Sciatic nerve (tissue), 2 donors: ENCODE measurements at regions not wholly inside any gene's neighbourhood (a gene's known extent, or its start where the extent isn't known, plus 50 kb on each side); places are given as distances from the start of the nearest gene placed in this dataset.
"Not testable (repeated sequence)": the region's sequence is repeated elsewhere in the genome, so short reads cannot be mapped to it uniquely, and the experiment has no call there.

Source experiments
- ATAC-seq: fragments of 200-7000 bp; cut with Tn5 transposase; one replicate; pipeline ENCODE4 v1.9.1; 2020; ENCODE audit warnings: mild to moderate bottlenecking, moderate library complexity
- DNase-seq: peaks from one replicate; pipeline ENCODE4 v3.0.0-alpha.2; 2020; ENCODE audit warnings: low spot score
- intact Hi-C: fragments of 100-400 bp; cut with DNase I; formaldehyde crosslinking; loops from one replicate; pipeline ENCODE4 v1.14.2; 2022
- donor health status: DM: no; HTN: no; CAD: no.
- donor health status: DM: no; HTN: no; CAD: no.

GRCh38 chr2:150230004-150230403 lies 257.5 kb downstream of the RND3 start:
- intact Hi-C loops: no loop called here
- ATAC-seq: no peak

GRCh38 chr2:150228936-150229335 lies 258.5 kb downstream of the RND3 start:
- no peak for DNase-seq
- intact Hi-C loops: no loop called here
- no peak for ATAC-seq

More at GRCh38 chr2:150230004-150230403, 257.5 kb downstream of the RND3 start:
- no peak for DNase-seq

- no peak for DNase-seq
- intact Hi-C loops: no loop called here
- ATAC-seq: no peak
Measured at GRCh38 chr2:150225030-150225429, 262.4 kb downstream of the RND3 start.

GRCh38 chr2:150224321-150224720 lies 263.1 kb downstream of the RND3 start:
- DNase-seq (no peak), ATAC-seq (no peak)
- intact Hi-C loops: no loop called here

GRCh38 chr2:150222942-150223341 lies 264.5 kb downstream of the RND3 start:
- ATAC-seq: no peak
- intact Hi-C loops: no loop called here
- no peak for DNase-seq

GRCh38 chr2:150222379-150222778 lies 265.1 kb downstream of the RND3 start:
- intact Hi-C loops: no loop called here
- ATAC-seq (no peak), DNase-seq (no peak)

GRCh38 chr2:150219861-150220260 lies 267.6 kb downstream of the RND3 start:
- intact Hi-C loops: no loop called here
- no peak for ATAC-seq

GRCh38 chr2:150215041-150215440 lies 272.4 kb downstream of the RND3 start:
- DNase-seq: no peak
- ATAC-seq: no peak
- intact Hi-C loops: no loop called here

More at GRCh38 chr2:150219861-150220260, 267.6 kb downstream of the RND3 start:
- no peak for DNase-seq

GRCh38 chr2:150214626-150215025 lies 272.8 kb downstream of the RND3 start:
- ATAC-seq (no peak), DNase-seq (no peak)
- intact Hi-C loops: no loop called here

GRCh38 chr2:150212722-150213171 lies 274.7 kb downstream of the RND3 start:
- DNase-seq (no peak), ATAC-seq (peak; percentile 15)
- intact Hi-C loops: no loop called here

GRCh38 chr2:150211164-150211631 lies 276.3 kb downstream of the RND3 start:
- ATAC-seq (no peak), DNase-seq (no peak)
- intact Hi-C loops: no loop called here

GRCh38 chr2:150209746-150210145 lies 277.7 kb downstream of the RND3 start:
- DNase-seq: no peak
- intact Hi-C loops: no loop called here
- ATAC-seq: no peak

GRCh38 chr2:150208689-150209088 lies 278.8 kb downstream of the RND3 start:
- no peak for DNase-seq
- no peak for ATAC-seq
- intact Hi-C loops: no loop called here

- no peak for ATAC-seq
- intact Hi-C loops: no loop called here
- DNase-seq: no peak
Measured at GRCh38 chr2:150207979-150208378, 279.5 kb downstream of the RND3 start.

GRCh38 chr2:150204451-150204850 lies 283.0 kb downstream of the RND3 start:
- peak; percentile 57 for ATAC-seq
- no peak for DNase-seq
- intact Hi-C loops: no loop called here

- intact Hi-C loops, DNase-seq, ATAC-seq: not testable (repeated sequence)
Measured at GRCh38 chr2:150194816-150195215, 292.7 kb downstream of the RND3 start.

- intact Hi-C loops: no loop called here
- ATAC-seq (no peak), DNase-seq (no peak)
Measured at GRCh38 chr2:150192701-150193100, 294.8 kb downstream of the RND3 start.

- intact Hi-C loops: no loop called here
- DNase-seq (no peak), ATAC-seq (no peak)
Measured at GRCh38 chr2:150191349-150191748, 296.1 kb downstream of the RND3 start.

GRCh38 chr2:150190546-150190945 lies 296.9 kb downstream of the RND3 start:
- DNase-seq (no peak), ATAC-seq (no peak)
- intact Hi-C loops: no loop called here

GRCh38 chr2:150188800-150189199 lies 298.7 kb downstream of the RND3 start:
- DNase-seq: no peak
- intact Hi-C loops: no loop called here
- ATAC-seq: no peak

- ATAC-seq (no peak), DNase-seq (no peak)
- intact Hi-C loops: no loop called here
Measured at GRCh38 chr2:150188177-150188576, 299.3 kb downstream of the RND3 start.
